ENCODE measurements at regions not wholly inside any gene's neighbourhood (a gene's known extent, or its start where the extent isn't known, plus 50 kb on each side); places are given as distances from the start of the nearest gene placed in this dataset.

DNA sequence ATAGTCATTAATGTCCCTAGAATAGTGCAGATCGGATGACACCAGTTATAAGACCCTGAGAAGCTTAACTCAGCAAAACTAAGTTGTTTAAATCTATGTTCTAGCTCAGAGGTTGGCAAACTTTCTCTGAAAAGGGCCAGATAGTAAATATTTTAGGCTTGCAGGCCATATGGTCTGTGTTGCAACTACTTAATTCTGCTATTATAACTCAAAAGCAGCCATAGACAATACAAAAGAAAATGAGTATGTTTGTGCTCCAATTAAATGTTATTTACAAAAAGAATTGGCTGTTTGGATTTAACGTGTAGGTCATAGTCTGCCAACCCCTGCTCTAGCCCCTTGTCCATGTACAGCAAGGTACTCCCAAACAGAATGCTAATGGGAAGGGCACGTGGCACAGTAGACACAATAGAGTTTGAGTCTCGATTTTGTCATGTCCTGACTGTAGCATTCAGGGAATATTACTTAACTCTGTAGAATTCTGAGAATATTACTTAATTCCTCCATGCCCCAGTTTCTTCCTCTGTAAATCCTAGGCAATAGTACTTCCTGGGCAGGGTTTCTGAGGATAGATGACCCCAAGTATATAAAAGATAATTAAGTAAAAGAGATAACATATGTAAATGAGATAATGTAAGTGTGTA is 70.5 kb upstream of the ATP2C1 start:
- TF ChIP-seq, protein P1, sequence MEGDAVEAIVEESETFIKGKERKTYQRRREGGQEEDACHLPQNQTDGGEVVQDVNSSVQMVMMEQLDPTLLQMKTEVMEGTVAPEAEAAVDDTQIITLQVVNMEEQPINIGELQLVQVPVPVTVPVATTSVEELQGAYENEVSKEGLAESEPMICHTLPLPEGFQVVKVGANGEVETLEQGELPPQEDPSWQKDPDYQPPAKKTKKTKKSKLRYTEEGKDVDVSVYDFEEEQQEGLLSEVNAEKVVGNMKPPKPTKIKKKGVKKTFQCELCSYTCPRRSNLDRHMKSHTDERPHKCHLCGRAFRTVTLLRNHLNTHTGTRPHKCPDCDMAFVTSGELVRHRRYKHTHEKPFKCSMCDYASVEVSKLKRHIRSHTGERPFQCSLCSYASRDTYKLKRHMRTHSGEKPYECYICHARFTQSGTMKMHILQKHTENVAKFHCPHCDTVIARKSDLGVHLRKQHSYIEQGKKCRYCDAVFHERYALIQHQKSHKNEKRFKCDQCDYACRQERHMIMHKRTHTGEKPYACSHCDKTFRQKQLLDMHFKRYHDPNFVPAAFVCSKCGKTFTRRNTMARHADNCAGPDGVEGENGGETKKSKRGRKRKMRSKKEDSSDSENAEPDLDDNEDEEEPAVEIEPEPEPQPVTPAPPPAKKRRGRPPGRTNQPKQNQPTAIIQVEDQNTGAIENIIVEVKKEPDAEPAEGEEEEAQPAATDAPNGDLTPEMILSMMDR (IDR thresholded peaks at IDR 0.05), result no peak
- no peak for TF ChIP-seq POLR2AphosphoS5 (IDR thresholded peaks at IDR 0.05)

All from upper lobe of left lung (tissue), 4 donors.